ENCODE measurements at regions not wholly inside any gene's neighbourhood (a gene's known extent, or its start where the extent isn't known, plus 50 kb on each side); places are given as distances from the start of the nearest gene placed in this dataset.

DNA sequence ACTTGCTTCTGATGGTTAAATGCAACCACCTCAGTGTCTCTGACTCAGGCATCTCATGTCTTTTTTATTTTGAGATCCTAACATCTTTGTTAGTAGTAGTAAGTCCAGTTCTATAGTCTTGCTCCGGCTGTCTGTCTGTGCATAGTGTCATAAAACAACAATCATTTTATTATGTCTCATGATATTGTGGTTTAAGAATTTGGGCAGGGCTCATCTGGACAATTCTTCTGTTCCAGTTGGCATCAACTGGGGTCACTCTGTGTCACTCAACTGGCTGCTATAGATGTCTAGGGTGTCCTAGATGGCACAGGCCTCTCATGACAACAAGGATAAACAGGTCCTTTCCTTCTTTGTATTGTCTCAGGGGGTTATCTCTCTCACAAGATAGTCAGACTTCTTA, 299.6 kb upstream of the ZNF521 start:
- no peak for DNase-seq (ENCODE audit: low spot score)
- Histone ChIP-seq H3K79me2 (replicated peaks; ENCODE audit: insufficient read depth) (no peaks in the 10 kb centered on the region), H3K27ac (ENCODE audit: low read depth) (no peak overlapping the region), H2AFZ (no peak overlapping the region), H3K9me2 (ENCODE audit: insufficient read depth) (peaks cover 10% of the 10 kb centered on the region; the same call in 1 of the 2 replicates), H3F3A (replicated peaks; ENCODE audit: low read depth) (no peaks in the 10 kb centered on the region), H3K36me3 (ENCODE audit: insufficient read depth) (no peaks in the 10 kb centered on the region), H3K27me3 (ENCODE audit: insufficient read depth) (no peaks in the 10 kb centered on the region), H3K4me3 (no peak overlapping the region), H3K4me1 (ENCODE audit: insufficient read depth) (peaks cover 8% of the 10 kb centered on the region; the same call in 1 of the 2 replicates), H4K20me1 (replicated peaks; ENCODE audit: insufficient read depth) (no peaks in the 10 kb centered on the region), H3K4me2 (peak overlapping the region; percentile 45)
- TF ChIP-seq ZNF331 (CRISPR knock-in tag; IDR thresholded peaks at IDR 0.05; ENCODE audit: low read depth) (no peak), JUNB (IDR thresholded peaks at IDR 0.05; ENCODE audit: unreplicated experiment) (no peak), EZH2 (IDR thresholded peaks at IDR 0.05; ENCODE audit: low read depth, unreplicated experiment) (no peak), NANOG (IDR thresholded peaks at IDR 0.05; ENCODE audit: borderline replicate concordance) (no peak)
- TF ChIP-seq, protein P1, sequence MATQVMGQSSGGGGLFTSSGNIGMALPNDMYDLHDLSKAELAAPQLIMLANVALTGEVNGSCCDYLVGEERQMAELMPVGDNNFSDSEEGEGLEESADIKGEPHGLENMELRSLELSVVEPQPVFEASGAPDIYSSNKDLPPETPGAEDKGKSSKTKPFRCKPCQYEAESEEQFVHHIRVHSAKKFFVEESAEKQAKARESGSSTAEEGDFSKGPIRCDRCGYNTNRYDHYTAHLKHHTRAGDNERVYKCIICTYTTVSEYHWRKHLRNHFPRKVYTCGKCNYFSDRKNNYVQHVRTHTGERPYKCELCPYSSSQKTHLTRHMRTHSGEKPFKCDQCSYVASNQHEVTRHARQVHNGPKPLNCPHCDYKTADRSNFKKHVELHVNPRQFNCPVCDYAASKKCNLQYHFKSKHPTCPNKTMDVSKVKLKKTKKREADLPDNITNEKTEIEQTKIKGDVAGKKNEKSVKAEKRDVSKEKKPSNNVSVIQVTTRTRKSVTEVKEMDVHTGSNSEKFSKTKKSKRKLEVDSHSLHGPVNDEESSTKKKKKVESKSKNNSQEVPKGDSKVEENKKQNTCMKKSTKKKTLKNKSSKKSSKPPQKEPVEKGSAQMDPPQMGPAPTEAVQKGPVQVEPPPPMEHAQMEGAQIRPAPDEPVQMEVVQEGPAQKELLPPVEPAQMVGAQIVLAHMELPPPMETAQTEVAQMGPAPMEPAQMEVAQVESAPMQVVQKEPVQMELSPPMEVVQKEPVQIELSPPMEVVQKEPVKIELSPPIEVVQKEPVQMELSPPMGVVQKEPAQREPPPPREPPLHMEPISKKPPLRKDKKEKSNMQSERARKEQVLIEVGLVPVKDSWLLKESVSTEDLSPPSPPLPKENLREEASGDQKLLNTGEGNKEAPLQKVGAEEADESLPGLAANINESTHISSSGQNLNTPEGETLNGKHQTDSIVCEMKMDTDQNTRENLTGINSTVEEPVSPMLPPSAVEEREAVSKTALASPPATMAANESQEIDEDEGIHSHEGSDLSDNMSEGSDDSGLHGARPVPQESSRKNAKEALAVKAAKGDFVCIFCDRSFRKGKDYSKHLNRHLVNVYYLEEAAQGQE (IDR thresholded peaks at IDR 0.05; ENCODE audit: unreplicated experiment): no peak
- H3K4me1 Mint-ChIP-seq: peaks cover 19% of the 10 kb centered on the region
- no peak overlapping the region for H3K27ac Mint-ChIP-seq
- no peak for ATAC-seq
- H3K4me3 Mint-ChIP-seq: no peak overlapping the region
- H3K9me3 Mint-ChIP-seq: no peaks in the 10 kb centered on the region
- no peaks in the 10 kb centered on the region for H3K36me3 Mint-ChIP-seq (ENCODE audit: low read depth)
- H3K27me3 Mint-ChIP-seq (ENCODE audit: insufficient read depth, low read depth, poor library complexity): no peaks in the 10 kb centered on the region

DNA sequence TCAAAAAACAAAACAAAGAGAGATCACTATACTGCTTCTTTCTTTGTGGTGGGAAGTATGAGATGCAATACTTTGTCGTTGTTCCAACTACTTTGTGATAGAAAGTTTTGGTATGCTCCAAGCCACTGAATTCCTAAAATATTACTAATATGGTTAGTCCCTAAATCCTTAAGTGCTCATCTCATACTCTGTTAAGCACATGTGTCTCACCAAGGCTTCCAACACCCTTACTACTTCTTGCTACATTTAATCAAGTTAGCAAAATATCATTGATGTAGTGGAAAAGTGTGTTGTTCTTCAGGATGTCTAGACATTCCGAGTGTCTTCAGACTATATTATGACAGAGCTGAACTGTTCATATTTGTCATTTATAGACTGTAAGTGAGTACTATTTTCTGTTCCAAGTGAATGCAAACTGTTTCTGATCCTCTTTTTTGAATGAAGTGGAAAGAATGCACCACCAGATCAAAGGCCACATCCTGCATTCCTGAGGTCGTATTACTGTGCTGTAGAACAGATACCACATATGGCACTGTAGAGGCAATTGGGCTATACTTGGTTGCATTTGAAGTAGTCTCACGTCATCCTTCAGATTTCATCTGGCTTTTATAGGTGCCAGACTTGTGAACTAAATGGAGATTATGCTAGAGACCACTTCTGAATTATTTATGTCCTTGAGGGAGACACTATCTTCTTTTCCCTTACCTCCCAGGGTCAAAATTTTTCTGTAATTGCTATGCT, 298.4 kb upstream of the ZNF521 start:
- H3K36me3 Mint-ChIP-seq (ENCODE audit: low read depth): no peaks in the 10 kb centered on the region
- Histone ChIP-seq H3K79me2 (replicated peaks; ENCODE audit: insufficient read depth) (no peaks in the 10 kb centered on the region), H3K36me3 (ENCODE audit: insufficient read depth) (no peaks in the 10 kb centered on the region), H3K4me2 (no peak overlapping the region), H3K4me3 (no peak overlapping the region), H2AFZ (no peak overlapping the region), H3K27me3 (ENCODE audit: insufficient read depth) (no peaks in the 10 kb centered on the region), H3K4me1 (ENCODE audit: insufficient read depth) (peaks cover 8% of the 10 kb centered on the region; the same call in 1 of the 2 replicates), H3K9me2 (ENCODE audit: insufficient read depth) (peaks cover 17% of the 10 kb centered on the region; the same call in 1 of the 2 replicates), H3K27ac (ENCODE audit: low read depth) (no peak overlapping the region), H4K20me1 (replicated peaks; ENCODE audit: insufficient read depth) (no peaks in the 10 kb centered on the region), H3F3A (replicated peaks; ENCODE audit: low read depth) (no peaks in the 10 kb centered on the region)
- H3K4me1 Mint-ChIP-seq: peaks cover 19% of the 10 kb centered on the region
- no peaks in the 10 kb centered on the region for H3K27me3 Mint-ChIP-seq (ENCODE audit: insufficient read depth, low read depth, poor library complexity)
- H3K9me3 Mint-ChIP-seq: no peaks in the 10 kb centered on the region
- ATAC-seq: no peak
- DNase-seq (ENCODE audit: low spot score): no peak
- H3K27ac Mint-ChIP-seq: no peak overlapping the region
- no peak overlapping the region for H3K4me3 Mint-ChIP-seq
- no peak for TF ChIP-seq ZNF331 (CRISPR knock-in tag; IDR thresholded peaks at IDR 0.05; ENCODE audit: low read depth)
- no peak for TF ChIP-seq NANOG (IDR thresholded peaks at IDR 0.05; ENCODE audit: borderline replicate concordance)
- TF ChIP-seq STAT1 (IDR thresholded peaks at IDR 0.05; ENCODE audit: unreplicated experiment): no peak
- TF ChIP-seq, protein P1 (IDR thresholded peaks at IDR 0.05; ENCODE audit: unreplicated experiment): no peak
- TF ChIP-seq CREB1 (CRISPR knock-in tag; IDR thresholded peaks at IDR 0.05; ENCODE audit: low read depth): no peak

All from GM23338 (cell line).